ENCODE measurements at regions not wholly inside any gene's neighbourhood (a gene's known extent, or its start where the extent isn't known, plus 50 kb on each side); places are given as distances from the start of the nearest gene placed in this dataset.
"Not testable (repeated sequence)": the region's sequence is repeated elsewhere in the genome, so short reads cannot be mapped to it uniquely, and the experiment has no call there.

- no peak for DNase-seq
Measured at GRCh38 chr7:85396676-85397075, 209.8 kb upstream of the SEMA3D start.

DNA sequence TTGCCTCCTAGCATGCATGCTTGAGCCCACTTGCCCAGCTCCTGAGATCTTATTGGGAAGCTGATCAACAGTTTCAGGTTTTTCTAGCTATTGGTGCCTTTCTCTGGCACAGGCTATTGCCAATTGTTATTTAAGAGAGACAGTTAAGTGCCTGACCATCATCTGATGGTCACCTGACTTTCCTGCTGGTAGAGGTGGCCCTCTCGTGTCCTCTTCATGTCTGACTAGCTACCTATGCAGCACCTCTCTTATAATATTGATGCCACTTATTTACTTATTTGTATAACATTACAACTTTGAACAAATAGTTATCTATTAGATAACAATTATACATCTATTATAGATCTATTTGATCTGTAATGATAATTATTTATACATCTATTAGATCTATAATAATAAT, 205.9 kb upstream of the SEMA3D start:
- DNase-seq, result no peak

- DNase-seq, result no peak
Measured at GRCh38 chr7:85392326-85392725, 205.5 kb upstream of the SEMA3D start.

GRCh38 chr7:85386460-85386859, 199.6 kb upstream of the SEMA3D start:
- DNase-seq, result no peak

DNA sequence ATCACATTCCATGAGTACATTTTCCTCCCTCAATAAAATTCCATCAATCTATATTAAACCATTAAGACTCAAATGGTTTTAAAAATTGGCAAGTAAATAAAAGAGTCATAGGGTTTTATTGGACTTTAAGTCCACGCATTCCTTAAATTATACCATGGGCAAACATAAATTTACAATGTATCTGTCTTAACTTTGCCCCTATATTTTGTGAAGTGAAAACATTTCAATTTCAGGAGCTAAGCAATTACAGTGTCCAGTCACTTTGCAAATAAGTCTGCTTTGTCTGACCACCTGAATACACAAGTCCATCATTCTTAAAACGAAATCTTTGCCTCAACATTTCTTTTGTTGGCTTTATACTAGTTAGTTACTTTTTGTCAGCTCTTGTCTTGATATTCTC, 197.5 kb upstream of the SEMA3D start:
- DNase-seq, result no peak

- DNase-seq, result no peak
Measured at GRCh38 chr7:85381212-85381611, 194.4 kb upstream of the SEMA3D start.

DNA sequence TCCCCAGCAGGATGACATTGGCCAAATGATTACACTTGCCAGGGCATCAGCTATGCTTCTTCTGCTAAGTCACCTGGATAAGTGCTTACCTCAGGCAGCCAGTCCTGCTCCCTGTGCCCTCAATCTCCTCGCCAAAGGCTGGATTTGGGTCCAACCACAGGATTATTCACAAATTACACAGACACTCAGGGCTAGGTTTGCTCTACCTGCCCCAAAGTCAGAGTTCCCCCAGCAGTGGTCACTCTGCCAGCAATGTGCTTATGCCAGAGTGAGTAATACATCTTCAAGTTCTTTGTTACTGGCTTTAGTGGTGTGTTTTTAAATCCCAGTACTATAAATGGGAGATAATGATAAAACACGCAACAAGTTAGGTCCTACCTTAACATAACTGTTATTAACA, 189.7 kb upstream of the SEMA3D start:
- no peak for DNase-seq

DNA sequence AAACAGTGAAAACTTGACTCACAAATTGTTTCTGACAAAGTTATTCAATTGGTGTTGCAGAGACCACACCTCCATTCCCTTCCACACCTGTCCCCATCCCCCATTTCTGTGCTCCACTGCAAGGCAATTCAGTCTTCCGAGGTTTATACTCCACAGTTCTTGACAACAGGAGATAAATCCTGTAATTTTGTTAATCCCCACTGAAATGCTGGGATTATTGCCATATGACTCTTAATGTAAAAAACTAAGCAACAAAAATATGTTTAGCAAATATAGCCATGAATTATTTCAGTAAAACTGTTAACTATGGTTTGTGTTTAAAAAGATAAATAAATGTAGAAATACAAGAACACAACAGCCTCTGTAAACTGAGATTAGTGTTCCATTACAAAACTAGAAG, 170.1 kb upstream of the SEMA3D start:
- no peak for DNase-seq

DNA sequence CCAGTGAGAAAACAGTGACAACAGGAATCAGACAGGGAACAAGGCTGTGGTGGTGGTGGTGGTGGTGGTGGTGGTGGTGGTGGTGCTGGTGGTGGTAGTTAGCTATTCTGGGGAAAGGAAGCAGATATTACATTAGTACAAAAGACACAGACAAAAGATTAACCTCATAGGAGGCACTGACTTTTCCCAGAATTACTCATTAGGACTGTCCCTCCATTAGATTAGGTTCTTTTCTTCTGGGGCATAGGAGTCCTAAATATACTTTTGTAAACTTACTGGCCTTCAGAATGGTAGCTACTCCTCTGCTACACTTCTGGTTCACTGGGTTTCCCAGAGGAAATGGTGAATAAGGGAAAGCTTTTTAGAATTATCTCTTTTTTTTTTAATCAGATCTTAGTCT, 156.6 kb upstream of the SEMA3D start:
- no peak for DNase-seq

- DNase-seq, result no peak
Measured at GRCh38 chr7:85342781-85343180, 155.9 kb upstream of the SEMA3D start.

DNA sequence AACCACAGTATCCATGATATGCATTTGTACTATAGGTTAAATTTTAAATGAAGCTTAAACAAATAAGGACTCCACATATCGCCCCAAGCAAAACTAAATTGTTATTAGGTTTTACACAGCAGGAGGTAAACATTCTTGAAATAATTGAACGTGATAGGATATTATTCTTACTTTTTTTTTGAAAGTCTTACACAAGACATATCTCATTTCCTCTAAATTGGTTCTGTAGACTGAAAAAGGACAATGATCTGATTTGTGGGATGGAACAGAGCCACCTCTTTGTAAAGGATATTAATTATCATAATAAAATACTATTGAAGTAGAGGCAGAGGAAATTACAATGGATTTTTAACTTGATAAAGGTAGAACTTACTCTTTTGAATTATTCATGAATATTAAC, 155.1 kb upstream of the SEMA3D start:
- no peak for DNase-seq

DNA sequence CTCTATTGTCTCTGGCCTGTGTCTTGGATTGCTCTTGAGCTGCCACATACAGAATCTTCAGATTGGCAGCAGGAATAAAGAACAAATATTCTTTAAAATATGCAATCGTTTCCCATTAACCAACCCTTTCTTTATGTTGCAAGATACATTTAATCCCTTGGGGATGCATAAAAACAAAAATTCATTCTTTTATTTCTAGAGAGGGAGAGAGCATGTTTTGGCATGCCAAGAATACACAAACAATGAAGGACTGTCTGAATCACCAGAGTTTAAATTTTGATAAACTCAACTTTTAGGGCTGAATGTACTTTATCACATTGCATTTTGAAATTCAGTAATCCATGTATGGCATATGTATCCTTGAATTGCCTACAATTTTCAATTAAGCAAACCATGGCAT, 154.3 kb upstream of the SEMA3D start:
- DNase-seq, result no peak

DNA sequence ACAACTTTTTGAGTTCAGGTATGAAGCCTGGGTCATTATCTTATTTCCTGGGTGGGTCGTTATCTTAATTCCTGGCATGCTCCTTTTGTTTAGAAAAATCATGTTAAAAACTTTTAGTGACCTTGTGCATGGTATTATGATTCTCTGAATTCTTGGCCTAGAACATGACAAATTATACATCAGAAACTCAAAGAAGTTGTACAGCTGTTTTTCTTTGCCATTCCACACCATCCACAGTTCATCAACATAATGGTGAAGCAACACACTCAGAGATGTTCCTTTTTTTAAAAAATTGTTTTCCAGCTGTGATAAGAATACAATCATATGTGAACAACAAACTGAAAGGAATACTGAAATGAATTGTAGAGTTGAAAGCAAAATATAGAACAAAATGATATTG, 149.2 kb upstream of the SEMA3D start:
- no peak for DNase-seq

- not testable (repeated sequence) for DNase-seq
Measured at GRCh38 chr7:85335113-85335512, 148.3 kb upstream of the SEMA3D start.

DNA sequence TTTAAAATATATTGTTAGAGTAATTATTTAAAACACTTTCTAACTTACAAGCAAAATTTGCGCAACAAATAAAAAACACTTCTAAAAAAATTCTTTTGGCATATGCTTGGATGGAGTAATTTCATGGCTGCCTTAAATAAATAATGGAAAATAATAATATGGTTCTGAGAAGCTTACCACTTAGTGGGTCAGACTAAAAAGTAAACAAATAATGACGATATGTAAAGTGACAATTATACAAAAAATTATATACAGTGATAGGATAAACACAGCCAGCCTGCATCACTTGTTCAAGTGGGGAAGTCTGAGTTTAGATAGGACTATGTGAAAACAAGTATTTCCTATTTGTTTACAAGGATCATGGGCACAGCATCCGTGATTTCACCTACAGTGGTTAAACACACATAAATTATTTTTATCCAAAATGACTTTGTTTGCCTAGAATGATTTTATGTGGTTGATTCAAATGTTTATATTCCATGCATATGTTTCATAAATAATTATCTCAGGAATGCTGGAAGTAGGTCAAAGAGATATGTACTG, 141.7 kb upstream of the SEMA3D start:
- no peak for DNase-seq

GRCh38 chr7:85324145-85324799, 137.4 kb upstream of the SEMA3D start:
- no peak for DNase-seq

- DNase-seq, result no peak
Measured at GRCh38 chr7:85322252-85322651, 135.4 kb upstream of the SEMA3D start.

- DNase-seq, result no peak
Measured at GRCh38 chr7:85320699-85321476, 134.0 kb upstream of the SEMA3D start.

DNA sequence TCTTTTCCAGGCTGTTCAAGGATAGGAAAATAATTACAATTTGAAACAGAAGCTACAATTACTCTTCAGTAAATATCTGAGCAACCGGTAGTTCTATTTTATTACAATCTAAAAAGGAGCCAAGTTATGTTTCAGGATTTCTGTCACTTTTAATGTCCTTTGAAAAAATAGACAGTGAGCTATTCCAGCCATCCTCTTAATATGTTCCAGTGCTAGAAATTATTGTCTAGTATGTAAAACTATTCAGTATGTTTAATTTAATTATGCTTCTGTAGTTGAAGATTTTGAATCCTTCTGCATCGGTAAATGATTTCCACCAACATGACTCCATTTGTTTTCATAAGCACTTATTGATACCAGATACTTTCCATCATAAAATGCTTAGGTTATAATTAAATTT, 129.6 kb upstream of the SEMA3D start:
- no peak for DNase-seq

DNA sequence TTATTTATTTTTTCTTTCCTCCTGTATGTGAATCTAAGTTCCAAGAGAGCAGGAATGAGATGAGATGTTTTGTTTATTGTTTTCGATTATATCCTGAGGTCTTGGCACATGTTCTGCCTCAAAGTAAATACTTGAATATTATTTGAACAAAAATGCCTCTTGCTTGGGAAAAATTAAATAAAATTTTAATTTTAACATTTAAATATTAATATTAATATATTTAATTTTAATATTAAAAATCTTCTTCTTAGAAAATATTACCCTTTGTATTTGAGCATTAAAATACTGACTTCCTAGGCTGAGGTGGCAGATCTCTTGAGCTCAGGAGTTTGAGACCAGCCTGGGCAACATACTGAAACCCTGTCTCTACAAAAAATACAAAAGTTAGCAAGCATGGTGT, 123.4 kb upstream of the SEMA3D start:
- DNase-seq, result no peak

GRCh38 chr7:85306115-85306514, 119.3 kb upstream of the SEMA3D start:
- DNase-seq, result no peak

DNA sequence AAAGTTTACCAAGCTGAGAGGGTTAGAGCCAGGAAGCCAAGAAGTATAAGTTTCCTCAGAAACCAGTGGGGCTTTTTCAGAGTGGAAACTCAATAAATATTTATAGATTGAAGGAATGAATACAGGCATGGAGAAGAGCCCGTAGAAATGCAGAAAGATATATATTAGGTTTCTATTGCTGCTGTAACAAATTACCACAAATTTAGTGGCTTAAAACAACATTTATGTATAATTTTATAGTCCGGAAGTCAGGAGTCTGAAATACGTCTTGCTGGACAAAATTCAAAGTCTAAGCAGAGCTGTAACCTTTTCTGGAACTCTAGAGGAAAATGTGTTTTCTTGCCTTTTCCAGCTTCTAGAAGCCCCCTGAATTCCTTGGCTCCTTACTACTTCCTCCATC, 107.3 kb upstream of the SEMA3D start:
- DNase-seq, result no peak

- DNase-seq, result no peak
Measured at GRCh38 chr7:85292908-85293576, 106.2 kb upstream of the SEMA3D start.

- DNase-seq, result no peak
Measured at GRCh38 chr7:85290269-85290668, 103.4 kb upstream of the SEMA3D start.
